Activated naive CD8-positive, alpha-beta T cell treated with anti-CD3 and anti-CD28 coated beads, Interleukin-2, amount 10 ng/mL, durations not matched to agents 7 days and 5 days (primary cell): ENCODE measurements at regions not wholly inside any gene's neighbourhood (a gene's known extent, or its start where the extent isn't known, plus 50 kb on each side); places are given as distances from the start of the nearest gene placed in this dataset.

Experiments used
- ATAC-seq: fragments of 150-1000 bp; cut with Tn5 transposase; one replicate; pipeline ENCODE4 v1.10.0; 2021; ENCODE audit warnings: low read depth, moderate library complexity
- POLR2A ChIA-PET: fragments of 350-600 bp; sonication (Branson Sonifier 250); formaldehyde crosslinking; loops from one replicate; lab custom pipeline; 2021; ENCODE audit warnings: antibody characterized with exemption; lab: Charles Lee
- DNase-seq: peaks from one replicate; pipeline ENCODE4 v3.0.0; 2021
- H3K27ac Mint-ChIP-seq: one replicate; pipeline ENCODE4 v1.8.0; 2022; ENCODE audit warnings: mild to moderate bottlenecking, mixed read lengths
- H3K27me3 Mint-ChIP-seq: one replicate; pipeline ENCODE4 v1.8.0; 2022; ENCODE audit warnings: mild to moderate bottlenecking, moderate library complexity, mixed read lengths
- H3K36me3 Mint-ChIP-seq: one replicate; pipeline ENCODE4 v1.8.0; 2021; ENCODE audit warnings: mild to moderate bottlenecking, mixed read lengths
- H3K4me1 Mint-ChIP-seq: one replicate; pipeline ENCODE4 v1.8.0; 2021; ENCODE audit warnings: mixed read lengths
- H3K4me3 Mint-ChIP-seq: one replicate; pipeline ENCODE4 v1.8.0; 2022; ENCODE audit warnings: mild to moderate bottlenecking, moderate library complexity, mixed read lengths
- H3K9me3 Mint-ChIP-seq: one replicate; pipeline ENCODE4 v1.8.0; 2021; ENCODE audit warnings: mixed read lengths

DNA sequence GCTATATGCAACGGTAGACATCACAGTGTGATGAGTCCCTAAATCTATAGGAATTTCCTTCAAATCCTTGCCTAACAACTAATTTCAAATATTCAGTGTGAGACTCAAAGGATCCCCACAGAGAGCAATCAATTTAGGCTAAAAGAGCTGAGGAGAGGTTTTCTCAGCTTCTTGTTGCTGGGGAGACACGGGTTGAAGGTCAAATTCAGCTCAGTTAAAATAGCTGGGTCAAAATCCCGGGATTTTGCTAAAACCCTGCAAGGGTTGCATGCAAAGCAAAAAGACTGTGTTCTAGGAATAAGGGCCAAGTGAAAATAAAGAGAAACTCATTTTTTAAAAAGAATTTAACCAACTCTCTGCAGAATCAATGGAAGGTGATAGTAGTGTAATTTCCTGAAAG is 1073.4 kb downstream of the NLGN4X start:
- ATAC-seq (no peak), DNase-seq (no peak)
- H3K36me3 Mint-ChIP-seq, result no peaks in the 10 kb centered on the region
- no peak overlapping the region for H3K4me3 Mint-ChIP-seq
- no peaks in the 10 kb centered on the region for H3K4me1 Mint-ChIP-seq
- H3K9me3 Mint-ChIP-seq, result no peaks in the 10 kb centered on the region
- POLR2A ChIA-PET, result no interaction called here
- H3K27ac Mint-ChIP-seq, result no peak overlapping the region
- no peaks in the 10 kb centered on the region for H3K27me3 Mint-ChIP-seq

DNA sequence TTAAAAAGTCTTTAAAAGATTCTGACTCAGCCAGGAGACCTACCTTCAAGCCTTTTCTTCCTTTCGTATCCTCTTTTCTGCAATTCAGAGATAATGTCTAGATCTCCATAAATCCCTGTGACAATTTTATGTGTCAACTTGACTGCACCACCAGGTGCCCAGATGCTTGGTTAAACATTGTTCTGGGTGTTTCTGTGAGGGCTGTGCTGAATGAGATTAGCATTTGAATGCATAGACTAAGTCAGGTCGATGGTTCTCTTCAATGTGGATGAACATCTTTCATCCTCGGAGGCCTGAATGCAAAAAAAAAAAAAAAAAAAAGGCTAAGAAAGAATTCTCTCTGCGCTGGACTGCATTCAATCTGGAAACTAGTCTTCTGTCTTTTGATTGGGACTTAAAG is 1082.7 kb downstream of the NLGN4X start:
- Mint-ChIP-seq H3K9me3 (no peaks in the 10 kb centered on the region), H3K36me3 (no peaks in the 10 kb centered on the region), H3K4me3 (no peak overlapping the region), H3K4me1 (no peaks in the 10 kb centered on the region), H3K27ac (no peak overlapping the region), H3K27me3 (no peaks in the 10 kb centered on the region)
- POLR2A ChIA-PET, result no interaction called here
- no peak for DNase-seq
- ATAC-seq, result no peak

- no peak for ATAC-seq
- Mint-ChIP-seq H3K36me3 (no peaks in the 10 kb centered on the region), H3K27ac (no peak overlapping the region), H3K27me3 (no peaks in the 10 kb centered on the region), H3K9me3 (no peaks in the 10 kb centered on the region), H3K4me3 (no peak overlapping the region), H3K4me1 (no peaks in the 10 kb centered on the region)
- no peak for DNase-seq
- POLR2A ChIA-PET, result no interaction called here
Measured at GRCh38 chrX:5142644-5143043, 1086.0 kb downstream of the NLGN4X start.

DNA sequence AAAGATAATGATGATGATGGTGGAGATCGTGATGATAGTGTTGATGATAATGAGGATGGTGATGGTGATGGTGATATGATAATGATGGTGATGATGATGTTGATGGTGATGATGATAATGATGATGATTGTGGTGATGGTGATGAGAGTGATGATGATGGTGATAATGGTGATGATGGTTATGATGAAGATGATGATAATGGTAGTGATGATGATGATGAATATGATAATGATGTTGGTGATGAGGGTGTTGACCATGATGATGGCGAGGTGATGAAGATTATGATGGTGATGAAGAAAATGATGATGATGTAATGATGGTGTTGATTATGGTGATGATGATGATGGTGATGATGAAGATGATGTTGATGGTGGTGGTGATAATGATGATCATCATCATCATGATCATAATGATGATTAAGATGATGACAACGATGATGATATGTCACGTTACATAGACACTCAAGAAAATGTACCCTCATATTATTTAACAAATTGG is 1106.4 kb downstream of the NLGN4X start:
- H3K9me3 Mint-ChIP-seq, result no peaks in the 10 kb centered on the region
- no peaks in the 10 kb centered on the region for H3K36me3 Mint-ChIP-seq
- no peaks in the 10 kb centered on the region for H3K4me1 Mint-ChIP-seq
- no peaks in the 10 kb centered on the region for H3K27me3 Mint-ChIP-seq
- POLR2A ChIA-PET, result no interaction called here
- no peak for DNase-seq
- ATAC-seq, result no peak
- no peak overlapping the region for H3K27ac Mint-ChIP-seq
- H3K4me3 Mint-ChIP-seq, result no peak overlapping the region

DNA sequence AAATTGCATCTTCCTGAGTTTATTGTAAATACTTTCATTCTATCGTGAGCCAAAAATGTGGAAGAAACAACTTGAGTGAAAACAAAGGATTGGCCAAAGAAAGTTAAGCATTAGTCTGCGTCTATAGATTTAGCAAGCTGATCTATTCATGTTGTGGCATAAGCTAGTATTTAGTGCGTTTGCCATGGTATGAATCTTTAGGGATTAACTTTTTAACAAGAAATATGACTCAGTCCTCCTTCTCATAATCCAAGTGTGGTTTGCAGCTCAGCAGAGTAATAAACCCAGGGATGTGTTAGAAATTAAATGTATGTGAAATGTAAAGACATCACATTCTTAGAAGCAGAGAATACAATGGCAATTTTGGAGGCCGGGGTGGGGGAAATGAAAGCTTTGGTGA is 1110.9 kb downstream of the NLGN4X start:
- Mint-ChIP-seq H3K9me3 (no peaks in the 10 kb centered on the region), H3K4me3 (no peak overlapping the region), H3K27ac (no peak overlapping the region), H3K36me3 (no peaks in the 10 kb centered on the region), H3K27me3 (no peaks in the 10 kb centered on the region), H3K4me1 (no peaks in the 10 kb centered on the region)
- ATAC-seq, result no peak
- POLR2A ChIA-PET, result no interaction called here
- DNase-seq, result no peak

- ATAC-seq (no peak), DNase-seq (no peak)
- H3K9me3 Mint-ChIP-seq, result no peaks in the 10 kb centered on the region
- POLR2A ChIA-PET, result no interaction called here
- no peaks in the 10 kb centered on the region for H3K4me1 Mint-ChIP-seq
- H3K4me3 Mint-ChIP-seq, result no peak overlapping the region
- H3K27me3 Mint-ChIP-seq, result no peaks in the 10 kb centered on the region
- H3K27ac Mint-ChIP-seq, result no peak overlapping the region
- no peaks in the 10 kb centered on the region for H3K36me3 Mint-ChIP-seq
Measured at GRCh38 chrX:5113128-5113527, 1115.5 kb downstream of the NLGN4X start.

DNA sequence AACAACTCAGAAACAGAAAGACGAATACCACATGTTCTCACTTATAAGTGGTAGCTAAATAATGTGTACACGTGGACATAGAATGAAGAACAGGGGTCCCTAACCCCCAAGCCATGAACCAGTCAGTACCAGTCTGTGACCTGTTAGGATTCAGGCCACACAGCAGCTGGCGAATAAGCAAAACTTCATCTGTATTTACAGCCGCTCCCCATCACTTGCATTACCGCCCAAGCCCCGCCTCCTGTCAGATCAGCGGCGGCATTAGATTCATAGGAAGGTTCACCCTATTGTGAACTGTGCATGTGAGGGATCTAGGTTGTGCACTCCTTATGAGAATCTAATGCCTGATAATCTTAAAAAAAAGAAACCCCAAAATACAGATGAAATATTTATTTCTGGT is 1128.7 kb downstream of the NLGN4X start:
- no peaks in the 10 kb centered on the region for H3K36me3 Mint-ChIP-seq
- POLR2A ChIA-PET, result no interaction called here

GRCh38 chrX:5086388-5086787 is 1142.3 kb downstream of the NLGN4X start:
- H3K27me3 Mint-ChIP-seq, result no peaks in the 10 kb centered on the region
- H3K27ac Mint-ChIP-seq, result no peak overlapping the region
- POLR2A ChIA-PET, result no interaction called here
- ATAC-seq, result no peak
- no peaks in the 10 kb centered on the region for H3K4me1 Mint-ChIP-seq
- no peaks in the 10 kb centered on the region for H3K36me3 Mint-ChIP-seq
- no peaks in the 10 kb centered on the region for H3K9me3 Mint-ChIP-seq
- no peak for DNase-seq
- no peak overlapping the region for H3K4me3 Mint-ChIP-seq

More for the DNA sequence above, 1128.7 kb downstream of the NLGN4X start:
- Mint-ChIP-seq H3K27ac (no peak overlapping the region), H3K4me1 (no peaks in the 10 kb centered on the region), H3K4me3 (no peak overlapping the region), H3K27me3 (no peaks in the 10 kb centered on the region), H3K9me3 (no peaks in the 10 kb centered on the region)
- DNase-seq (no peak), ATAC-seq (no peak)

DNA sequence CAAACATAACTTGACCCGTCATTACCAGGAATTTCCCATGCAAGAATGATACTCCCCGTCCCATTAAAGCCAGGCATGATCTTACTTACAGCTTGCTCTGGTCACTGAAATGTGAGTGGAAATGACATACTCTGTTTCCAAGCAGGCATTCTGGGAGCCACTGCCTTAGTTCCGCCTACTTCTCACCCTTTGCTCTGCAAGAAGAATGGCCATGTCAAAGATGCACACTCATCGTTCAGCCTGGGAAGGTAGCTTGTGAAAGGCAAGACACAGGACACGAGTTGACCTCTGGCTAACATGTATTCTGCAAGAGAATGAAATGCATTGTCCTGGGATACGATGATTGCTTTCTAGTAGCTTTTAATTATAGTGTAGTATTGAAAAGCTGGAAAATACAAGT is 1144.4 kb downstream of the NLGN4X start:
- Mint-ChIP-seq H3K27ac (no peak overlapping the region), H3K27me3 (no peaks in the 10 kb centered on the region), H3K9me3 (no peaks in the 10 kb centered on the region), H3K4me1 (no peaks in the 10 kb centered on the region), H3K36me3 (no peaks in the 10 kb centered on the region), H3K4me3 (no peak overlapping the region)
- POLR2A ChIA-PET, result no interaction called here
- DNase-seq, result no peak
- no peak for ATAC-seq

DNA sequence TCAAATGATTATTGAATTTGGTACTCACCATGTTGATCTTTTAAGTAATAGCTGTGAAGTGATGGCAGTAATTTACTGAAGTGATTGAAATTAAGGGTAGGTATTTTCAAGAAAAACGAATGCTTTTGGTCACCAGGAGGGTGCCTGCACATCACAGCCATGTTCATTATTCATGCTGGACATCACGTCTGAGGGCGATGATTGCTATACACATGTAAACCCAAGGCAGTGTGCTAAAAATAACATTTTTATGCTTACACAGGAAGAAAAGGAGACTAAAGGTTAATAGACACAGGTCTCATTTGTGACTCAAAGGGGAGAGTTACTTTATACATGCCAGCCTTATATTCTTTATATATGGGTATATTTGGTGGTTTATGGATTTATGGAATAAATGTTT is 1146.0 kb downstream of the NLGN4X start:
- no peaks in the 10 kb centered on the region for H3K9me3 Mint-ChIP-seq
- H3K27me3 Mint-ChIP-seq, result no peaks in the 10 kb centered on the region
- DNase-seq, result no peak
- no peak overlapping the region for H3K27ac Mint-ChIP-seq
- POLR2A ChIA-PET, result no interaction called here
- ATAC-seq, result no peak
- H3K4me1 Mint-ChIP-seq, result no peaks in the 10 kb centered on the region
- H3K4me3 Mint-ChIP-seq, result no peak overlapping the region
- no peaks in the 10 kb centered on the region for H3K36me3 Mint-ChIP-seq

DNA sequence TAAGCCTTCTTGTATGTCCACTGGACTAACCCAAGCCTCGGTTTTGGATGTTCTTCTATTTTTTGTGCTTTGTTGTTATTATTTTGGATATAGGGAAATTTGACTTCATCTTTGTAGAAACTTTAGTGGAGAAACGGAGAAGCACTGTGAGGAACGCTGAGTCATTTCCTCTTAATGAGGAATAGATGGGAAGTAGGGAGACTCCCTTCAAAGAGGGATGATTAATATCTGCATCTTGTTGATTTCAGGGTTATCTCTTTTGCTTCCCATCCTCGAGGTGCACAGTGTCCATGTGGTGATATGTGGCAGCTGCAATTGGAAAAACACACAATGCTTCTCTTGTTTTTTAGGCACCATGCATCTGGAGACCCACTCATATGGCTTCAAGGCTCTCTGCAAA is 1147.9 kb downstream of the NLGN4X start:
- H3K4me1 Mint-ChIP-seq, result no peaks in the 10 kb centered on the region
- H3K9me3 Mint-ChIP-seq, result no peaks in the 10 kb centered on the region
- ATAC-seq (no peak), DNase-seq (no peak)
- H3K27me3 Mint-ChIP-seq, result no peaks in the 10 kb centered on the region
- no peaks in the 10 kb centered on the region for H3K36me3 Mint-ChIP-seq
- H3K4me3 Mint-ChIP-seq, result no peak overlapping the region
- POLR2A ChIA-PET, result no interaction called here
- H3K27ac Mint-ChIP-seq, result no peak overlapping the region

- Mint-ChIP-seq H3K9me3 (no peaks in the 10 kb centered on the region), H3K27me3 (no peaks in the 10 kb centered on the region), H3K27ac (no peak overlapping the region), H3K36me3 (no peaks in the 10 kb centered on the region), H3K4me3 (no peak overlapping the region), H3K4me1 (no peaks in the 10 kb centered on the region)
- ATAC-seq (no peak), DNase-seq (no peak)
- POLR2A ChIA-PET, result no interaction called here
Measured at GRCh38 chrX:5068550-5068949, 1160.1 kb downstream of the NLGN4X start.

GRCh38 chrX:5057786-5058185 is 1170.9 kb downstream of the NLGN4X start:
- Mint-ChIP-seq H3K4me1 (no peaks in the 10 kb centered on the region), H3K4me3 (no peak overlapping the region), H3K36me3 (no peaks in the 10 kb centered on the region), H3K27ac (no peak overlapping the region), H3K27me3 (no peaks in the 10 kb centered on the region), H3K9me3 (peaks cover 2% of the 10 kb centered on the region)
- ATAC-seq, result no peak
- no peak for DNase-seq
- POLR2A ChIA-PET, result no interaction called here

DNA sequence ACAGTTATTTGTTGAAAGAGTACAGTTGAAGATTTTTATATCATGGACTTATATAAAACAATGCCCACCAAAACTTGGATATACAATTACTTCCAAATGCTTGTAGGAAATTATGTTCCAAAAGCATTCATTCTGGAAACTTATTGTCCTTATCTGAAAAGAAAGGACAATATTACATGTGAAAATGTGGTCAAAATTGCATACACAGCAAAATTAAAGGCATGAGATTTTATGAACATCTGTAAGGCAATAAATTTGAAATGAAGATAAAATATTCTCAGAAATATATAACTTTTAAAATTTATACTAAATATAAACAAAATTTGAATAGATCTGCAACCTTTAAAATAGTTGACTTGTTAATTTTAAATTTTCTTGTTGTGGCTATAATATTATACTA is 1173.8 kb downstream of the NLGN4X start:
- DNase-seq (no peak), ATAC-seq (no peak)
- H3K4me3 Mint-ChIP-seq, result no peak overlapping the region
- H3K4me1 Mint-ChIP-seq, result no peaks in the 10 kb centered on the region
- no peaks in the 10 kb centered on the region for H3K27me3 Mint-ChIP-seq
- POLR2A ChIA-PET, result no interaction called here
- H3K36me3 Mint-ChIP-seq, result no peaks in the 10 kb centered on the region
- H3K27ac Mint-ChIP-seq, result no peak overlapping the region
- no peaks in the 10 kb centered on the region for H3K9me3 Mint-ChIP-seq
